Prostate gland (tissue), 2 donors: ENCODE measurements at regions not wholly inside any gene's neighbourhood (a gene's known extent, or its start where the extent isn't known, plus 50 kb on each side); places are given as distances from the start of the nearest gene placed in this dataset.
"Not testable (repeated sequence)": the region's sequence is repeated elsewhere in the genome, so short reads cannot be mapped to it uniquely, and the experiment has no call there.

Experiments used
- DNase-seq: peaks from one replicate; pipeline ENCODE4 v3.0.0-alpha.2; 2019; ENCODE audit warnings: low spot score
- H3K27ac ChIP-seq, 2 donors: fragments of 200-600 bp; sonication (generic); 2 replicates each; pipeline ENCODE4 v1.5.1; 2017 to 2019
- H3K27me3 ChIP-seq: fragments of 200-600 bp; sonication (generic); replicated peaks from 2 replicates; pipeline ENCODE4 v1.5.1; 2019; ENCODE audit not compliant: insufficient read depth
- H3K36me3 ChIP-seq, 2 donors: fragments of 200-600 bp; sonication (generic); 1 replicate in 1 of 2; 2 replicates in 1 of 2; pipeline versions ENCODE4 v1.5.1 to v1.8.1; 2017 to 2019
- H3K4me1 ChIP-seq: fragments of 200-600 bp; sonication (generic); replicated peaks from 2 replicates; pipeline ENCODE4 v1.5.1; 2019
- H3K4me3 ChIP-seq, 2 donors: fragments of 200-600 bp; sonication (generic); 2 replicates each; pipeline ENCODE4 v1.5.1; 2017 to 2019
- H3K9me3 ChIP-seq: fragments of 200-600 bp; sonication (generic); 2 replicates; pipeline ENCODE4 v1.5.1; 2017
- CTCF ChIP-seq, 4 experiments: fragments of 200-600 bp in 2 of 4; fragments of 450-650 bp in 2 of 4; sonication (generic) in 2 of 4; IDR thresholded peaks; 1 replicate in 3 of 4; 2 replicates in 1 of 4; pipeline ENCODE4 v1.5.1; 2016 to 2019; ENCODE audit warnings: antibody characterized with exemption in 4 of 4, mild to moderate bottlenecking in 2 of 4, moderate library complexity in 2 of 4
- POLR2A ChIP-seq: fragments of 450-650 bp; IDR thresholded peaks from one replicate; pipeline ENCODE4 v1.6.1; 2016; ENCODE audit warnings: antibody characterized with exemption, mild to moderate bottlenecking
- POLR2AphosphoS5 ChIP-seq: sonication (generic); formaldehyde crosslinking; IDR thresholded peaks from one replicate; pipeline ENCODE4 v1.6.1; 2017; ENCODE audit warnings: antibody characterized with exemption
- WGBS: methylation state at CpG from one replicate; pipeline ENCODE4 v1.1.5; 2018; 5-methylcytosine and 5-hydroxymethylcytosine counted together
- intact Hi-C: fragments of 100-400 bp; cut with DNase I; formaldehyde crosslinking; loops from one replicate; pipeline ENCODE4 v1.14.2; 2022

GRCh38 chr21:23585419-23585818, 2021.9 kb downstream of the MRPL39 start:
- Histone ChIP-seq H3K4me3 (no peak overlapping the region), H3K36me3 (no peaks in the 10 kb centered on the region), H3K4me1 (no peaks in the 10 kb centered on the region), H3K27ac (no peak overlapping the region), H3K9me3 (no peaks in the 10 kb centered on the region), H3K27me3 (no peaks in the 10 kb centered on the region)
- TF ChIP-seq CTCF (IDR thresholded peaks at IDR 0.05) (no peak), POLR2AphosphoS5 (no peak), POLR2A (no peak)
- WGBS: 71% methylated on average over 2 of the region's 2 CpGs
- intact Hi-C loops: no loop called here
- no peak for DNase-seq

GRCh38 chr21:23579573-23579972, 2027.7 kb downstream of the MRPL39 start:
- intact Hi-C loops: no loop called here
- H3K4me3 ChIP-seq: no peak overlapping the region
- H3K4me1 ChIP-seq: no peaks in the 10 kb centered on the region
- no peak overlapping the region for H3K27ac ChIP-seq
- no peaks in the 10 kb centered on the region for H3K36me3 ChIP-seq
- no peaks in the 10 kb centered on the region for H3K27me3 ChIP-seq
- TF ChIP-seq POLR2AphosphoS5: no peak
- no peak for TF ChIP-seq POLR2A
- no peak for TF ChIP-seq CTCF (IDR thresholded peaks at IDR 0.05)
- no peaks in the 10 kb centered on the region for H3K9me3 ChIP-seq
- no peak for DNase-seq

- TF ChIP-seq POLR2A: no peak
- TF ChIP-seq POLR2AphosphoS5: no peak
- TF ChIP-seq CTCF (IDR thresholded peaks at IDR 0.05): no peak
- H3K36me3 ChIP-seq: no peaks in the 10 kb centered on the region
- H3K27ac ChIP-seq: no peak overlapping the region
- H3K4me1 ChIP-seq: no peaks in the 10 kb centered on the region
- no peak for DNase-seq
- H3K4me3 ChIP-seq: no peak overlapping the region
- intact Hi-C loops: no loop called here
- 12% methylated on average over 1 of the region's 1 CpG for whole genome bisulfite sequencing
- no peaks in the 10 kb centered on the region for H3K27me3 ChIP-seq
- no peaks in the 10 kb centered on the region for H3K9me3 ChIP-seq
Observed at GRCh38 chr21:23578027-23578426, 2029.3 kb downstream of the MRPL39 start.

- WGBS: 86% methylated on average over 9 of the region's 9 CpGs
- Histone ChIP-seq H3K27ac (no peak overlapping the region), H3K9me3 (no peaks in the 10 kb centered on the region), H3K4me1 (no peaks in the 10 kb centered on the region), H3K4me3 (no peak overlapping the region), H3K36me3 (no peaks in the 10 kb centered on the region), H3K27me3 (no peaks in the 10 kb centered on the region)
- intact Hi-C loops: no loop called here
- TF ChIP-seq POLR2AphosphoS5 (no peak), POLR2A (no peak)
- no peak for DNase-seq
Observed at GRCh38 chr21:23574932-23575331, 2032.3 kb downstream of the MRPL39 start.

- H3K4me1 ChIP-seq, H3K9me3 ChIP-seq, H3K27me3 ChIP-seq, H3K27ac ChIP-seq, H3K4me3 ChIP-seq, DNase-seq, intact Hi-C loops, H3K36me3 ChIP-seq: not testable (repeated sequence)
- WGBS: 89% methylated on average over 5 of the region's 5 CpGs
Observed at GRCh38 chr21:23548924-23549323, 2058.4 kb downstream of the MRPL39 start.

GRCh38 chr21:23543333-23543732, 2063.9 kb downstream of the MRPL39 start:
- 87% methylated on average over 2 of the region's 2 CpGs for WGBS
- Histone ChIP-seq H3K4me1 (no peaks in the 10 kb centered on the region), H3K4me3 (no peak overlapping the region), H3K9me3 (no peaks in the 10 kb centered on the region), H3K36me3 (no peaks in the 10 kb centered on the region), H3K27me3 (no peaks in the 10 kb centered on the region), H3K27ac (no peak overlapping the region)
- DNase-seq: no peak
- TF ChIP-seq POLR2AphosphoS5 (no peak), CTCF (IDR thresholded peaks at IDR 0.05) (no peak), POLR2A (no peak)
- intact Hi-C loops: no loop called here
